ENCODE measurements at regions not wholly inside any gene's neighbourhood (a gene's known extent, or its start where the extent isn't known, plus 50 kb on each side); places are given as distances from the start of the nearest gene placed in this dataset.

- peak; percentile 40 for DNase-seq
Measured at GRCh38 chr5:58099257-58099656, 360.6 kb downstream of the PLK2 start.

GRCh38 chr5:58094031-58094430, 365.9 kb downstream of the PLK2 start:
- no peak for DNase-seq

- no peak for DNase-seq
Measured at GRCh38 chr5:58090704-58091103, 369.2 kb downstream of the PLK2 start.

DNA sequence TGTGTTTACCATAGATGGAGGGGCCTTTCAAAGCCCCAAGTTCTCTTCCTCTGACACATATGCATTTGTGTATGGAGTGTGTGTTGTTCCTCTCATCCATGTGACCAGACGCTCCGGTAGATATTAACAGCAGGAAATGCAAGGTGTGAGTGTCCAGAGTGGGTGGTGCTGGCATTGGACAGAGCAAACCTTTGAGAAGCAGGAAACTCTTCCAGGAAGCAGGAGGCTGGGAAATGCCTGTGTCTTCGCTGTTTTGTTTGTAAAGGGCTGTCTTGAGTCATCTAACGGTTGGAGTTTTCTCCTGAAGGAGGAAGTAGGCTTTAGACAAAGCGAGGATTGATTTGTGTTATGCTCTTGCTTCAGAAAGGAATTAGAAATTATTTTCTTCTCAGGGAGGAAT, 370.9 kb downstream of the PLK2 start:
- no peak for DNase-seq

DNA sequence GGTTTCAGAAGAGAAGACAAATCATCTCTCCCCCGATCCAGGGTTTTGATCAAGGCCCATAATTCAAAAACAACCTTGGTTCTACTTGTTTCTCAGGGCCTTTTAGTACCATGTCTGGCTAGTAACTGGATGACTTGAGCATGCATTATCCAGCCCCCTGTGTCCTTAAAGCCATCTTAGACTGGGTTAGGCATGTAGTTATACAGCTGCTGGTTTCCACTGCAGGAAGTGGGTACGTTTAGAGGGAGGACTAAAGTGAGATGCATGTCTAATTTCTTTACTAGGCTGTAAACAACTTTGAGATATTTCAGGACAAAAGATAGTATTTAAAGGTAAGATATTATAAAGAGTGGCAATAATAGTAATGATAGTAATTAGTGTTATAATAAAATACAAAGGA, 372.0 kb downstream of the PLK2 start:
- no peak for DNase-seq

- DNase-seq = no peak
Measured at GRCh38 chr5:58087123-58087522, 372.8 kb downstream of the PLK2 start.

- DNase-seq = no peak
Measured at GRCh38 chr5:58085800-58086199, 374.1 kb downstream of the PLK2 start.

DNA sequence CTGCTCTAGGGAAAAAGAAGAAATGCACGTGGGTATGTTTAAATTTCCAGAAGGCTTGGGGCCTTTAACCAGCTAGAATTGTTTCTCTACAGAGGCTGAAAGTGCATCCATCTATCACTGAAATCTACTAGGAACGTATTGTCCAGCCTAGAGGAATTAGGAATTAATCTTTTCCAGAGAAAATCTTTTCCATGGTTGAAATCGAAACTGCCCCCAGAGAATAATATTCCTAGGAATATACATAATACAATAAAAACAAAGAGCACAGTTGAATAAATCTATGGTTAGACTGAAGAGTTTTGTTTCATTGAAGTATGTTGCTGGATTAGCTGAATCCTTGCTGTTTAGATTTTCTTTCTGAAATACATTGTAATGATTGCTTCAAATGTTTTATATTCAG, 378.5 kb downstream of the PLK2 start:
- no peak for DNase-seq

- no peak for DNase-seq
Measured at GRCh38 chr5:58080573-58080972, 379.3 kb downstream of the PLK2 start.

- DNase-seq = no peak
Measured at GRCh38 chr5:58077966-58078365, 381.9 kb downstream of the PLK2 start.

GRCh38 chr5:58077416-58077815, 382.5 kb downstream of the PLK2 start:
- DNase-seq = no peak

DNA sequence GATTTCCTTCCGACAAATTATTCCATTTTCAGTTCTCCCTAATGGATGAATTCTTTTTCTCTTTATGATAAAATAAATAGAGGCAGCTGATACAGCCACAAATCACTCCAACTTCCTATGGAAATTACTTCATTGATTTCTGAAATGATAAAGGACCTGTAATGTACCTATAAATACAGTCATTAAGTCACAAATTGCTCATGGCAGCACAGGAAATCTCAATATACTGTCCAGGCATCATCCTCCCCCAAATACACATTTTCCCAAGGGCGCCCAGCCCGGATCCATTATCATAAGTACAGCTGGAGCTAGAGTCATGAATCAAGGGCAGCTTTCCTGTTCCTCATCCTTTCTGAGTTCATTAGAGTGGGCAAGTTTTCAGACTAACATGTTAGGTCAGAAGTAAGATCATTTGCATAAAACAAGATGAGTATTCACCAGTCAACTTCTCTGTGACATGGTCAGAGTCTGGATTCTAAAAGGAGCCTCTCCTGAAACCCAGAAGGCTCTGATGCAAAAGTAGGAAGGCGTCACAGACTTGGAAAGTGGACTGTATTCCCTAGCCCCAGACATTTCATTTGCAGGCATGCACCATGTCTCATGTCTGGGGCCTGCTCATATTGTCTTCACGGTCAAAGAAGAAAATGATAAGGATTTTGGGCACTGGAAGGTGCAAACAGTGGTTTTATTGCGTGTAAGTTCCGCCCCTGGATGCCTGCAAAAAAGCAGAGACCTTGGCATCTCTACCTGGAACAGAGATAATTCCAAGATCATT, 383.2 kb downstream of the PLK2 start:
- no peak for DNase-seq

DNA sequence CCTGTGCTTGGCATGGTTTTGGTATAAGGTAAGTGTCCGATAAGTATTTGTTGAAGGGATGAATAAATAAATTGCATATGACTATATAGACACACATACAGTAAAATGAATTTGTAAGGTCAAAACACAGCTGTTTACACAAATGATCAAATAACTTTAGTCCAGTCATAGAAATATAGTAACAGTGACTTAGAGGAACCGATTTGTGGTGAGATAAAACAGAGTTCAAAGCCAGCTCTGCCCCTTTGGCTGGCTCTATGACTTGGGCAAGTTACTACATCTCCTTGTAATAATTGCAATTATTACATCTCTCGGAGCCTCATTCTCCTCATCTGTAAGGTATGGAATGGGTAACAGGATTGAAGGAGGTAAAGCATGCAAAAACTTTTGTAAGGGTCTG, 384.0 kb downstream of the PLK2 start:
- DNase-seq = no peak

DNA sequence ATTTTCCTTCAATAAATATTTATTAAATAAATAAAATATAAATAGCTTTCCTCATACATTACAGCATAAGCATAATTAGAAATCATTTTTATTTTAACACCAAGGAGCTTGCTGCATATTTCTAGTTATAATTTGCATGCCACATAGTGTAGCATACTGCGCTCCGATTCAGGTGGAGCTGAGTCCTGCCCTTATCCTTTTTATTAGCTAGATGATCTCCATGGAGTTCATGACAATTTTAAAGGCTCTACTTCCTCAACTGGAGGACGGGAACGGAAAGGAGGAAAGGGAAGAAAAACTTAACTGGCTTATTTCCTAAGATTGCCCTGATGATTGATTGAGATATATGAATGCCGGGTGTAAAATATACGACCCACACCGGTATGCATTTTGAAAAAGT, 385.2 kb downstream of the PLK2 start:
- no peak for DNase-seq

DNA sequence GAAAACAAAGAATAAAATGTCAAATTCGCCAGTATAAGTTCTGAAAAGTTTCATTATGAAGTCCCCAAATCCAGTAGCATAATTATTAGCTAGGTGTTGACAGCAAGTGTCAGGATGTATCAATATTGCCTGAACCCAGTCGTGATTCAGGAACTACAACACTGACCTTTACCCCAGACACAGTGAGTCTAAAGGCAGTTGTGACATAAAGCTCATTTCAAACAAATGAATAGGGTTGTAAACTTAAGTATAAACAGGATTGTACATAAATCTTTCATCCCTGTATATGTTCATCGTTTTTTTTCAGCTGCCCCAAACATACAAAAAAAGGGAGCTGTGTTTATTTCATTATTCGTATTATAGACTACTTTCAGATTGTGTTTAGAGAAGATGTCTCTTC, 385.7 kb downstream of the PLK2 start:
- DNase-seq = no peak

DNA sequence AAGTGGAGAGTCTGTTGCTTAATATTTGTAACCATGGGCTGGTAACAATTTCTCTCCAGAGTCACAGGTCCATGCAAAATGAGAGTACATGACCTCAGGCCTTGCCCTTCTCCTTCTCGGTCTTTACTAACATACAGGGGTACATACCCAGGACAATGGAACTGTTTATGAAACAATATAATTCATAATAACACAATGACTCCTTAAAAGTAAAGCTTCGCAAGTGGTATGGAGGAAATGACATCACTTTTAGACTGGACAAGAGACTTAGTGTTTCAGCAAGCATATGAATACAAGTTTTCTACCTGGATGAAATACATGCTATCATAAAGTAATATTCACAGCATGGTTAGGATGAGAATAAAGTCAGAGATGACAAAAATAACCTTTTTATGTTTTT, 386.6 kb downstream of the PLK2 start:
- no peak for DNase-seq

GRCh38 chr5:58072300-58072965, 387.5 kb downstream of the PLK2 start:
- DNase-seq = no peak

- no peak for DNase-seq
Measured at GRCh38 chr5:58071566-58071965, 388.3 kb downstream of the PLK2 start.

GRCh38 chr5:58069846-58070245, 390.0 kb downstream of the PLK2 start:
- no peak for DNase-seq

DNA sequence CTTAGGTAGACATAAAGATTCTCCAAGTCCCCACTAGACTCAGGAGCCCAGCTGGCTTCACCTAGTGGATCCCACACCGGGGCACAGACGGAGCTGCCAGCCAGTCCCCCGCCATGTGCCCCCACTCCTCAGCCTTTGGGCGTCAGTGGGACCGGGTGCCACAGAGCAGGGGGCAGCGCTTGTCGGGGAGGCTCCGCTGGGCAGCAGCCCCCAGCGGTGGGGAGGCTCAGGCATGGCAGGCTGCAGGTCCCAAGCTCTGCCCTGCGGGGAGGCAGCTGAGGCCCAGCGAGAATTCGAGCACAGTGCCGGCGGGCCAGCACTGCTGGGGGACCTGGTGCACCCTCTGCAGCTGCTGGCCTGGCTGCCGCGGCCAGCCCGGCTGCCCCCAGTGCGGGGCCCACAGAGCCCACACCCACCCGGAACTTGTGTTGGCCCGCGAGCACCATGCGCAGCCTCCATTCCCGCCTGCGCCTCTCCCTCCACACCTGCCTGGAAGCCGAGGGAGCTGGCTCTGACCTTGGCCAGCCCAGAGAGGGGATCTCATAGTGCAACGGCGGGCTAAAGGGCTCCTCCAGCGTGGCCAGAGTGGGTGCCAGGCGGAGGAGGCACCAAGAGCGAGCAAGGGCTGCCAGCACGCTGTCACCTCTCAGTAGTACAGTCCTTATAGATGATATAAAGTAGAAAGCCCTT, 390.7 kb downstream of the PLK2 start:
- no peak for DNase-seq

- no peak for DNase-seq
Measured at GRCh38 chr5:58066557-58066956, 393.3 kb downstream of the PLK2 start.

GRCh38 chr5:58066076-58066475, 393.8 kb downstream of the PLK2 start:
- DNase-seq = no peak

GRCh38 chr5:58064801-58065200, 395.1 kb downstream of the PLK2 start:
- DNase-seq = no peak

DNA sequence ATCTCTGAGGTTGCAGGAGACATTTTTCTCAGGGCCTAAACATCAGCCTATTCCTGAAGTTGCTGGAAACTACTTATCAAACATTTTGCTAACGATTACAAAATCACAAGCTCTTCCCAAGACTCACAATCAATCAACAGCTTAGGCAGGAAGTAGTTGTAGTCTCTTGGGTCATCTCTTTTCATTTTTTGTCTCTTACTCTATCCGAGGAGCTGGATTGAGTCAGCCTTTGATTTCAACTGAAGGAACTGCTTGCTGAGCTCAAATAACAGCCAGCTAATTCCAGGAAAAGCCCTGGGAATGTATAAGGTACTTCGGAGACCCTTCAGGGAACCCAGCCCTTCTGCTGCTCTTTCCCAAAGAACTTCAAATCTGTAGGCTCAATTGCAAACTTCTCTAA, 398.9 kb downstream of the PLK2 start:
- no peak for DNase-seq
